Astrocyte (in vitro differentiated cells and primary cell): ENCODE measurements at regions not wholly inside any gene's neighbourhood (a gene's known extent, or its start where the extent isn't known, plus 50 kb on each side); places are given as distances from the start of the nearest gene placed in this dataset.

Source experiments
- CTCF ChIP-seq: IDR thresholded peaks from 2 replicates; pipeline ENCODE4 v1.5.1; 2011; ENCODE audit warnings: low read depth, mild to moderate bottlenecking, inconsistent platforms, low read length, moderate library complexity; ENCODE audit not compliant: insufficient read depth
- EZH2 ChIP-seq: IDR thresholded peaks from 2 replicates; pipeline ENCODE4 v1.6.1; 2012; ENCODE audit warnings: mild to moderate bottlenecking, low read length, inconsistent platforms; ENCODE audit not compliant: insufficient read depth

- TF ChIP-seq EZH2, result no peak
- no peak for TF ChIP-seq CTCF
Observed at GRCh38 chr1:37147906-37148305, 113.6 kb upstream of the GRIK3 start.
